ENCODE measurements at regions not wholly inside any gene's neighbourhood (a gene's known extent, or its start where the extent isn't known, plus 50 kb on each side); places are given as distances from the start of the nearest gene placed in this dataset.

GRCh38 chr6:154580397-154581135 lies 70.1 kb upstream of the CNKSR3 start:
- no peak for DNase-seq
- no peak overlapping the region for H3K27ac ChIP-seq
- no peak overlapping the region for H3K4me3 ChIP-seq
- TF ChIP-seq CTCF (IDR thresholded peaks at IDR 0.05), result no peak
- no peak for TF ChIP-seq POLR2A (IDR thresholded peaks at IDR 0.05)
- no peaks in the 10 kb centered on the region for H3K36me3 ChIP-seq
- H3K27me3 ChIP-seq, result no peaks in the 10 kb centered on the region
- no peaks in the 10 kb centered on the region for H3K9me3 ChIP-seq
- H3K4me1 ChIP-seq, result no peaks in the 10 kb centered on the region

- Histone ChIP-seq H3K9me3 (no peaks in the 10 kb centered on the region), H3K27me3 (no peaks in the 10 kb centered on the region), H3K27ac (no peak overlapping the region), H3K4me1 (no peaks in the 10 kb centered on the region), H3K36me3 (no peaks in the 10 kb centered on the region), H3K4me3 (no peak overlapping the region)
- DNase-seq, result no peak
- TF ChIP-seq CTCF (IDR thresholded peaks at IDR 0.05) (no peak), POLR2A (IDR thresholded peaks at IDR 0.05) (no peak)
These were observed 72.2 kb upstream of the CNKSR3 start for GRCh38 chr6:154582696-154583095.

GRCh38 chr6:154583546-154584188 lies 73.2 kb upstream of the CNKSR3 start:
- no peaks in the 10 kb centered on the region for H3K4me1 ChIP-seq
- no peak overlapping the region for H3K27ac ChIP-seq
- no peak for DNase-seq
- no peaks in the 10 kb centered on the region for H3K27me3 ChIP-seq
- TF ChIP-seq CTCF (IDR thresholded peaks at IDR 0.05), result no peak
- no peak for TF ChIP-seq POLR2A (IDR thresholded peaks at IDR 0.05)
- no peaks in the 10 kb centered on the region for H3K9me3 ChIP-seq
- H3K4me3 ChIP-seq, result no peak overlapping the region
- no peaks in the 10 kb centered on the region for H3K36me3 ChIP-seq

GRCh38 chr6:154590756-154591155 lies 80.3 kb upstream of the CNKSR3 start:
- peaks cover 0 to 10% (median 0%) of the 10 kb centered on the region in 4 donors for H3K4me1 ChIP-seq
- H3K4me3 ChIP-seq, result no peak overlapping the region
- no peaks in the 10 kb centered on the region for H3K36me3 ChIP-seq
- no peak overlapping the region for H3K27ac ChIP-seq
- no peaks in the 10 kb centered on the region for H3K27me3 ChIP-seq
- DNase-seq, result no peak
- no peaks in the 10 kb centered on the region for H3K9me3 ChIP-seq
- TF ChIP-seq CTCF (IDR thresholded peaks at IDR 0.05), result no peak
- TF ChIP-seq POLR2A (IDR thresholded peaks at IDR 0.05), result no peak

- no peaks in the 10 kb centered on the region for H3K9me3 ChIP-seq
- H3K27me3 ChIP-seq, result no peaks in the 10 kb centered on the region
- peaks cover 0 to 10% (median 0%) of the 10 kb centered on the region in 4 donors for H3K4me1 ChIP-seq
- TF ChIP-seq CTCF (IDR thresholded peaks at IDR 0.05), result no peak
- no peak for TF ChIP-seq POLR2A (IDR thresholded peaks at IDR 0.05)
- peak overlapping the region in 1 of 4 donors; percentile 9 for H3K27ac ChIP-seq
- H3K36me3 ChIP-seq, result no peaks in the 10 kb centered on the region
- H3K4me3 ChIP-seq, result no peak overlapping the region
- no peak for DNase-seq
These were observed 80.7 kb upstream of the CNKSR3 start for GRCh38 chr6:154591234-154591633.

All from Peyer's patch (tissue), 4 donors.